Neural crest cell (in vitro differentiated cells): ENCODE measurements at regions not wholly inside any gene's neighbourhood (a gene's known extent, or its start where the extent isn't known, plus 50 kb on each side); places are given as distances from the start of the nearest gene placed in this dataset.

Experiments
- DNase-seq: peaks from one replicate; pipeline ENCODE4 v3.0.0; 2021; ENCODE audit warnings: low read depth, mixed read lengths, low spot score
- H3K27ac Mint-ChIP-seq: one replicate; pipeline ENCODE4 v1.8.0; 2021; ENCODE audit warnings: mild to moderate bottlenecking, mixed read lengths; ENCODE audit not compliant: unreplicated experiment
- H3K27me3 Mint-ChIP-seq: 2 replicates; pipeline ENCODE4 v1.8.0; 2021; ENCODE audit warnings: low read depth, mild to moderate bottlenecking, mixed read lengths
- H3K36me3 Mint-ChIP-seq: 2 replicates; pipeline ENCODE4 v1.8.0; 2021; ENCODE audit warnings: low read depth, mild to moderate bottlenecking, mixed read lengths
- H3K4me1 Mint-ChIP-seq: 2 replicates; pipeline ENCODE4 v1.8.0; 2021; ENCODE audit warnings: mixed read lengths
- H3K4me3 Mint-ChIP-seq: one replicate; pipeline ENCODE4 v1.8.0; 2021; ENCODE audit warnings: mild to moderate bottlenecking, mixed read lengths
- H3K9me3 Mint-ChIP-seq: 2 replicates; pipeline ENCODE4 v1.8.0; 2021; ENCODE audit warnings: mixed read lengths
- TF ChIP-seq, protein P1 (sequence below): fragments of 200-600 bp; sonication (generic); conservative IDR thresholded peaks from 2 replicates; pipeline ENCODE4 v1.5.0; 2021; ENCODE audit warnings: antibody characterized with exemption, mild to moderate bottlenecking

- no peak overlapping the region for H3K27ac Mint-ChIP-seq
- H3K36me3 Mint-ChIP-seq = no peaks in the 10 kb centered on the region
- H3K27me3 Mint-ChIP-seq = no peaks in the 10 kb centered on the region
- H3K4me3 Mint-ChIP-seq = no peak overlapping the region
- H3K9me3 Mint-ChIP-seq = no peaks in the 10 kb centered on the region
- peaks cover 6% of the 10 kb centered on the region for H3K4me1 Mint-ChIP-seq
- TF ChIP-seq, protein P1, sequence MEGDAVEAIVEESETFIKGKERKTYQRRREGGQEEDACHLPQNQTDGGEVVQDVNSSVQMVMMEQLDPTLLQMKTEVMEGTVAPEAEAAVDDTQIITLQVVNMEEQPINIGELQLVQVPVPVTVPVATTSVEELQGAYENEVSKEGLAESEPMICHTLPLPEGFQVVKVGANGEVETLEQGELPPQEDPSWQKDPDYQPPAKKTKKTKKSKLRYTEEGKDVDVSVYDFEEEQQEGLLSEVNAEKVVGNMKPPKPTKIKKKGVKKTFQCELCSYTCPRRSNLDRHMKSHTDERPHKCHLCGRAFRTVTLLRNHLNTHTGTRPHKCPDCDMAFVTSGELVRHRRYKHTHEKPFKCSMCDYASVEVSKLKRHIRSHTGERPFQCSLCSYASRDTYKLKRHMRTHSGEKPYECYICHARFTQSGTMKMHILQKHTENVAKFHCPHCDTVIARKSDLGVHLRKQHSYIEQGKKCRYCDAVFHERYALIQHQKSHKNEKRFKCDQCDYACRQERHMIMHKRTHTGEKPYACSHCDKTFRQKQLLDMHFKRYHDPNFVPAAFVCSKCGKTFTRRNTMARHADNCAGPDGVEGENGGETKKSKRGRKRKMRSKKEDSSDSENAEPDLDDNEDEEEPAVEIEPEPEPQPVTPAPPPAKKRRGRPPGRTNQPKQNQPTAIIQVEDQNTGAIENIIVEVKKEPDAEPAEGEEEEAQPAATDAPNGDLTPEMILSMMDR = no peak
- DNase-seq = no peak
These were observed 52.7 kb upstream of the DCBLD2 start for GRCh38 chr3:98954242-98954641.

DNA sequence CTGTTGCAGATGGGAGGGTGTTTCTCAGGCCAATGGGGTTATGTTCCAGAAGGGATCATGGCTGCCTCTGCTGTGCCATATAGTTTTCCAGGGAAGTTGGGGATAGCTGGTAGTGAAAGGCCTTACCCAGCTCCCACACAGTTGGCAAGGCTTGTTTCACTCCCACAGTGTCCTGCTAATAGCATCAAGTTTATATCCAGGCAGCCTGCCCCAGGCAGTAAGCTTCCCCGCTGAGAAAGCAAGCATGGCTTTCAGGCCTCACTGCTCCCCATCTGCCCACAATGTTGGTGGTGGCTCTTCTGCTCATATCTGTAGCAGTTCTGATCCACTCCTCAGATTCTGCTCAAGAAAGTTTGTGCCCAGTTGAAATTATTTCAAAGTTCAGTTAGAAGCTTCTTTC, 50.9 kb upstream of the DCBLD2 start:
- Mint-ChIP-seq H3K4me1 (peaks cover 6% of the 10 kb centered on the region), H3K27ac (no peak overlapping the region)
- TF ChIP-seq, protein P1 = no peak

More for the DNA sequence above, 50.9 kb upstream of the DCBLD2 start:
- Mint-ChIP-seq H3K9me3 (peaks cover 3% of the 10 kb centered on the region), H3K4me3 (no peak overlapping the region), H3K27me3 (no peaks in the 10 kb centered on the region), H3K36me3 (no peaks in the 10 kb centered on the region)
- DNase-seq = no peak
